GM19372 (cell line): ENCODE measurements at regions not wholly inside any gene's neighbourhood (a gene's known extent, or its start where the extent isn't known, plus 50 kb on each side); places are given as distances from the start of the nearest gene placed in this dataset.
"Not testable (repeated sequence)": the region's sequence is repeated elsewhere in the genome, so short reads cannot be mapped to it uniquely, and the experiment has no call there.

Source experiments
- ATAC-seq: cut with Tn5 transposase; IDR thresholded peaks from one replicate; pipeline ENCODE4 v1.9.1; 2021; ENCODE audit warnings: mild to moderate bottlenecking, low read depth, moderate library complexity; ENCODE audit not compliant: unreplicated experiment

DNA sequence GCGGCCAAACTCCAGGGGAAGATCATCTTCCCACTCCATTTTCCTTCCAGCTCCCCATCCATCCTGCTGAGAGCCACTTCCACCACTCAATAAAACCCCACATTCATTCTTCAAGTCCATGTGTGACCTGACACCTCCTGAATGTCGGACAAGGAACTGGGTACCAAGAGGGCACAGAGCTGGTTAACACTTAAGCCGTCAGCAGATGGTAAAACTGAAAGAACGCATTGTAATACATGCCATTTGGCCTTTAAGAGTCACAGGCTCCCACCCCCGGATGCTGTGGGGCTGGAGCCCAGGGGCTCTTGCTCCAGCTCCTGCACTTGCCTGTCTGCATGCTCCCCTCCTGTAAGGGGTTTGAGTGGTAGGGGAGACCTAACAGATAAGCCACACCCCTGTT is 753.9 kb downstream of the COL12A1 start:
- ATAC-seq = no peak

DNA sequence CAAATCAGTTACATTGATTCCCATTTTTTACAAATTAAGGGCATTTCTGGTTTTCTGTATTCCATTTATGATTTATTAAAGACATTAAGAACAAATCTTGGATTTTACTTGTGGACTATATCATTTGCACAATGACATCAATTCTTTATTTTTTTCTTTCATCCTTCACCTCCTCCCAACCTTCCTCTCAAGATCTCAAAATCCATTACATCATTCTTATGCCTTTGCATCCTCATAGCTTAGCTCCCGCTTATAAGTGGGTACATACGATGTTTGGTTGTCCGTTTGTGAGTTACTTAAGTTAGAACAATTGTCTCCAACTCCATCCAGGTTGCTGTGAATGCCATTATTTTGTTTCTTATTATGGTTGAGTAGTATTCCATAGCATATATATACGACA is 752.8 kb downstream of the CD109 start:
- no peak for ATAC-seq

DNA sequence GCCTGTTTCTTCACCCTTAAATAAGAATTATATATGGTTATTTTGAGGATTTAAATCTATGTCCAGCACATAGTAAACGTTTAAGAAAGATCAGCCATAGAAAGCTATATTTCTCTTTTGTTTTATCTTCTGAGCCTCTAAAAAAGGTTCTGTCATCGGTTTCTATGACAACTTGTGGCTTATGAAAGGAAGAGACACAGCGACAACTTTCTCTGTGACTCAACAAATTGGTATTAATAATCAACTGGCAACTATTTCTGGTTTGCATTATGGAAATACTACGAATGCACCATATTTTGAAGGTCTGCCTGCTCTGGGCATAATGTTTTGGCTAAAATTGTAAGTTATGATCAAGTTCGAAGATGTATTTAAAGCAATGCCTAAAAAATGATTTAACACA is 751.0 kb downstream of the CD109 start:
- ATAC-seq = peak; percentile 89

DNA sequence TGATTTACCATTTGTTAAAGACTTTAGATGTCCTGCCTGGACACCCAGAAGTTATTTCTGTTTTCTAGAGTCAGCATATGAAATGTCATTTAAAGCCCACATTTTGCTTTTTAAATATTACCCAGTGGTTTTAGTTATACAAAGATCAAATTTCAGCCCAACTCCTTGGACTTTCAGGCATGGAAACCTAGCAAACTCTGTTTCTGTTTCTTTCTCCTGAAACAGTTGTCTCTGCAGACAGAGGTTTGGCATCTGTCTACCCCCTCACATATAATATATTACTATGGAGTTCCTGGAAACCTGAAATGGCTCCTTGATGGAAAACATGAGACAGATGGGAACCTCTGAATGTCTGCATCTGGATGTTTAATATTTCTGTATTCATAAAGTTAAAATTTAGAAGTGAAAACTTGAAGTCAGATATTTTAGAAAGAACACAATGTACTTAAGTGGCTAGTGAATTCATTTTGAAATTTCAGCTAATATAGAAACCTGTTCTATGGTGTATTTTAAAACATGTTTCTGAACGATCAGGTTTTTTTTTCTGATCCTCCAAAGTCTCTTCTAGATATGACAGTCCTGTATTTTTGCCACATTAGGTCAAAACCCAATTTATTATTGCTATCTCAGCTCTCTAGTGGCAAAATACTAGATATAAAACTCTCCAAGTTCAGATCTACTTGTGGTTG is 743.3 kb downstream of the CD109 start:
- no peak for ATAC-seq

DNA sequence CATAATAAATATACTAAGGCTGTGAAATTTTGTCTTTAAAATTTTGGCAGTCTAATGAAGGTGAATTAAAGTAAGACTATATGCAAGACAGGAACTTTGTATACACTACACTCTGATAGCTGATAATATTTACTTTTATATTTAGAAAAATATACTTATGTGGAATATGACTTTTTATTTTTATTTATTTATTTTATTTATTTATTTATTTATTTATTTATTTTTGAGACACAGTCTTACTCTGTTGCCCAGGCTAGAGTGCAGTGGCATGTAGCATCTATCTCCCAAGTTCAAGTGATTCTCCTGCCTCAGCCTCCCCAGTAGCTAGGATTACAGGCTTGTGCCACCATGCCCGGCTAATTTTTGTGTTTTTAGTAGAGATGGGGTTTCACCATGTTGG is 742.4 kb downstream of the CD109 start:
- not testable (repeated sequence) for ATAC-seq

DNA sequence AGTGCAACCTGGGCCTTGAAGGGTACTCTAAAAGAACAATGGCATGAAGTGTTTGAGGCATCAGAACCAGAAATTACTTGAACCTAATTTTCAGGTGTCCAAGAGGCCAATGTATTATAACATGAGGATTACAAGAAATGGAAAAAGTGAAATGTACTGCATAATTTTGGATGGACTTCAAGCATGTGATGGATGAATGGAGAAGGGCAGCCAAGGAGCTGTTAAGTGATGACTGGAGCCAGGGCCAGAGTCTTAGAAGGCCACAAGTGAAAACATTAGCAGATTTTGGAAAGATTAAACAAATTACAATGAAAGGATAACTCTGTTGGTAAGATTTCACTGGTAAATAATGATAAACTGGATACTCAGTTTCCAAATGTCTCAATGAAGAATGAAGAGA is 738.2 kb downstream of the CD109 start:
- ATAC-seq = no peak

DNA sequence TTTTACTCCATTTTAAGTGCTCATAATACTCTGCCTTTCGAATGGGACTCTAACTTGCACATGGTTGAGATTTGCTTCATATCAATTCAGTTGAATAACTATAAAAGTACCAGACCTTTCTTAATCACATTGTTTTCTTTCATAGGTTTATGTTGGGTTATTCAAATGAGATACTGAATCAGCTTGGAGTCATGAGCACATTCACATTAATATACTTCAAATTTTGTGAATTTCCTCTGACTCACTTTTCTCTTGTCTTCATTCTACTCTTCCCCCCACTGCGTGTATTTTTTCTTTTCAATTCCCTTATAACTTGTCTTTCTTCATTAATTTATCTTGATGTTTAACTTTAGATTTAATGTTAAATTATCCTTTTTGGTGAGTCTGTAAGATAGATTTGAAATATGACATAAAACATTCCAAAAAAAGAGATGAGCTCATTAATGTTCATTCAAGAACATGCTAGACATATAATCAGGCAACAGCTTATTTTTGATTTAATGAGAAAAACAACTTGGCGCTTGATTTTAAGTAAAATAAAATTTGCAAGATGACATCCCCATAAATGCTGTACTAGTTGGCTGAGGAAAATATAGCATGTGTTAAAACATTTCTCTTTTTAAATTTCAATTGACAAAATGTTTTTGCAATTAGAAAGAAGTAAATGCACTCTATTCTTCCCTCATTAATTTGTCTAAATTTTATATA is 736.0 kb downstream of the CD109 start:
- no peak for ATAC-seq

DNA sequence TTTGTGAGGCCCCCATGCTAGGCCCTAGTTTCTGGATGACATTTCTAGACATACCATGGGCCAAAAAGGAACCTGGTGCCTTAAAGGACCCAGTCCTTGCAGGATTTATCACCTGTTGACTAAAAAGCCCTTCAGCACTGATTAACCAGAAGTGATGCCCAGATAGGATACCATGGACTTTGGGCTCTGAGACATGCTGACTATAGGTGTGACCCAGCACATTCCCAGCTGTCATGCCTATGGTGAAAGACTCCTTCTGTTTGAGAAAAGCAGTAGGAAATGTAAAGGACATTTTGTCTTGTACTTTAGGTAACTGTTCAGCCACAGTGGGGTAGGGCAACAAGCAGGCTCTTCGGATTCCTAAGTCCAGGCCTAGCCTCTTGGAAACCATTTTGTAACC is 724.2 kb downstream of the CD109 start:
- ATAC-seq = no peak

DNA sequence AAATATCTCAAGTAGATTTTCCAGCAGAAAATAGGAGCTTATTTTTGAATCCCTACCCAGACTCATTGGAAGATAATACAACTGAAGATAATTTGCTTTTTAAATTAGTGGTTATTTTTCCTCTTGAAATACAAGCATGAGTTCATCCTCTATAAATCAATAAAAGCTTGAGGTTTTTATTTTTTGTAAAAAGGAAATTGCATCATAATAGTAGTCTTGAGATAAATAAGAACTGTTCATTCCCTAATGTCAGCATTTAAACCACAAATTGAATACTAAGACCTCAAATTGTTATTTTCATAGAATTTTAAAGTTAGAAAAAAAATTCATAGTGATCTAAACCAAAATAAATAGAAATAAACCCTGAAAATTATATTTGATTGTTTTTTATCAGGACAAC is 719.1 kb downstream of the CD109 start:
- ATAC-seq = no peak

DNA sequence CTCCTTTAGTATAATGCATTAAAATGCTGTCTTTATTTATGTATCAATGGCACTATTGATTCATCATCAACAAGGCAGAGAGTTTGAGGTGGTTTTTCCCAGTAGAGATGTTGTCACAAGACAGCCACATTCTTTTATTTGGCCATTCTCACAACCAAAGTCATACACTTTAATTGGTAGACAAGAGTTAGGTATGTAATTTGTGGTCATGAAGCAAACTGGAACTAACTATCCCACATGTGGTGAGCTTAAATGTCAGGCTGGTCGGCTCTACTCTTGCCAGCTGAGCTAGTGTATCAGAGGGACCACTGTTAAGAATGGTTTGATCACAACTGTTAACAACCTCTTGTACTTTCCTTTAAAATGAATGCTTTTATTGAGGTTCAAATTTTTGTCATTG is 714.6 kb downstream of the CD109 start:
- no peak for ATAC-seq

DNA sequence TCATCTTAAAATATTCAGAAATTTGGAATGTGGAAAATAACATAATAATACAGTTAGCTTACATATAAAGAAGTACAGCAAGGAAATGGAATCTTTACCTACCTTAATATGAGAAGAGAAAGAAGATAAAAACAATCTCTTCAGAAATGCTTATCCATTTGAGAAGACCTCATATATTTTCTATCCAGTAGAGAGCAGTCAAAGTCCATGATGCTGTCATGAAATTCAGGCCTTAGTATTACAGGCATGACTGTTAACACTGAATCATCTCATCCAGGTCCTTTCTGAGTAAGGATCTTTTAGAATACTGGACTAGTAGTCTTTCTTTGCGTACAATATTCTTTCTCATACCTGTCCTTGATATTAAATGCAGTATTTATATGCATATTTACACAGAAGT is 713.4 kb downstream of the CD109 start:
- ATAC-seq = peak; percentile 83

DNA sequence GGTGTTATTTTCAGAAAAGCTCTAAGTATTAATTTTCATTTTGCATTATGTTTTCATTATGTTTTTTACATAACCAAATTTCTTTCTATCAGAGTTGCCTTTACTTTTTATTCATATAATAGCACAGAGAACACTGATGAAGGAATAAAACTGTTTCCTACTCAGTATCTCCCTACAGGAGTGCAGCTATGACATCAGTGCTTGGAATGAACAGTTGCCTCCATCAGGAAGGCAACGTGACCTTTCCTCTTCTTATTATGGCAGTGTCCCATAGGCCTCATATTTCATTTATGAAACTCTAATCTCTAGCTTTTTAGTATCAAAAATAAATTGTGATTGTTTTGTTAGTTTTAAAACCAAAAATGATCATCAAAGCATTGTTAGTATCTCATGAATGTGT is 712.8 kb downstream of the CD109 start:
- ATAC-seq = no peak

DNA sequence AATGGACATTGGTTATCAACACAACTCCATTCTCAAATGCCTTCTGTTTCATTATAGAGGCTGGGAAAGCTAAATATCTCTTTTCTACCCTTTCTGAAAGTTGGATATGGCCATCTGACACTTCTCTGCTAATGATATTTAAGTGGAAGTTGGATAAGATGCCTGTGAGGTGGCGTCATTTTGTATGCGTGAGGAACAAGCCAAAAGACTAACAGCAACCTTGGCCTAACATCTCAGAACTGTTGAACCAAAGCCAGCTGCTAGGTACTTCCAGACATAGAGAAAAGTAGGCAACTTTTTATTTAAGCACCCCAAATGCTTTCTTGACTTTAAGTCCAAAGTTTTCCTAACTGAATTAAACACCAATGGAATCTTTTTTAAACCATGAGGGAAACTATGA is 708.4 kb downstream of the CD109 start:
- no peak for ATAC-seq

DNA sequence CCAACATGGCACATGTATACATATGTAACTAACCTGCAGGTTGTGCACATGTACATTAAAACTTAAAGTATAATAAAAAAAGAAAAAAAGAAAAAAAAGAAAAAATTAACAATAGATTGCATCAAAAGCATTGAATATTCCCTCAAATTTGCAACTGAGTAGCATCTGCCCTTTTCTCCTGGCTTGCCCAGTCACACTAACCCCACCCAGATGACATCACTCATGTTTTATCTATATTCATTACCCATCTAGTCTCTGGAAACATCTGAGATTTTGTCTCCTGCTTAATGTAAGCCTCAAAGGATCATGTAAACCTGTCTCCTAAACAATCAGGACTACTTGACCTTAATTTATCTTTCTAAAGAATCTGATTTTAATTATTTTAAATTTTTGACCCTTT is 706.8 kb downstream of the CD109 start:
- no peak for ATAC-seq

DNA sequence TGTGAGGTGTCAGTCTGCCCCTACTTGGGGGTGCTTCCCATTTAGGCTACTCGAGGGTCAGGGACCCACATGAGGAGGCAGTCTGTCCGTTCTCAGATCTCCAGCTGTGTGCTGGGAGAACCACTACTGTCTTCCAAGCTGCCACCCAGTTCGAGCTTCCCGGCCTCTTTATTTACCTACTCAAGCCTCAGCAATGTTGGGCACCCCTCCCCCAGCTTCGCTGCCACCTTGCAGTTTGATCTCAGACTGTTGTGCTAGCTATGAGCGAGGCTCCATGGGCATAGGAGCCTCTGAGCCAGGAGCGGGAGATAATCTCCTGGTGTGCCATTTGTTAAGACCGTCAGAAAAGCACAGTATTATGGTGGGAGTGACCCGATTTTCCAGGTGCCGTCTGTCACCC is 682.4 kb downstream of the CD109 start:
- not testable (repeated sequence) for ATAC-seq

DNA sequence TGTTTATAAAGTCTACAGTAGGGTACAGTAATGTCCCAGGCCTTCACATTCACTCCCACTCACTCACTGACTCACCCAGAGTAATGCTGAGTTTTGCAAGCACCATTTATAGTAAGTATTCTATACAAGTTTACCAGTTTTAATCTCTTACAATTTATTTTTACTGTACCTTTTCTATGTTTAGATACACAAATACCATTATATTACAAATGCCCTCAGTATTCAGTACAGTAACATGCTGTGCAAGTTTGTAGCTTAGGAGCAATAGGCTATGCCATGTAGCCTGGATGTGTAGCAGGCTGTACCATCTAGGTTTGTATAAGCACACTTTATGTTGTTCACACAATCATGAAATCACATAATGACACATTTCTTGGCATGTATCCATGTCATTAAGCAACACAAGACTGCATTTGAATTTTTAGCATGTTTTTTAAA is 673.6 kb downstream of the CD109 start:
- no peak for ATAC-seq

DNA sequence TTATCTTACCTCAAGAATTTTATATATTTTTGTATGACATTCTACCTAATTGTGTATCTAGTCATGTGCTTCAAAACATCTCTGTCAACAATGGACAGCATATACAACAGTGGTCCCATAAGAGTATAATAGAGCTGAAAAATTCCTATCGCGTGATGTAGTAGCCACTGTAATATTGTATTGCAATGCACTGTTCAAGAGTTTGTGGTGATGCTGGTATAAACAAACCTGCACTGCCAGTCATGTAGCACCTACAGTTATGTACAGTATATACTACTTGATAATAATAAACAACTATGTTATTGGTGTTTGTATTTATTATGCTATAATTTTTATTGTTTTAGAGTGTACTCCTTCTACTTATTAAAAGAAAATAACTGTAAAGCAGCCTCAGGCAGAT is 672.7 kb downstream of the CD109 start:
- no peak for ATAC-seq

DNA sequence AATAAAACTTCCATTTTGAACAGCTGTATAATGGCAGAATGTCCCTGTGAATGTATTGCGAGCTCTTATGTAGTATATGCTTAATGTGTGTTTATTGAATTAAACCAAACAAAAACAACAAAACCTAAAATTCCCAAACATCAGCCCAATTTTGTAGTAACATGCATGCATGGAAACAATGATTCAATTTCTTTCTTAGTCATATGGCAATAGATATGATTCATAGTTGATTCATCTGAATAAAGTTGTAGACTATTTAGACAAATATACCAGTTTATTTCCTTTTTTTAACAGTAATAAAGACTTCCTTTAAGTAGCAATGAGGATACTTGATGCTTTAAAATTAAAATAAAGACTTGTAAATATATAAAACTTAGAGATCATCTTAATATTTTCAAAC is 670.6 kb downstream of the CD109 start:
- ATAC-seq = no peak

DNA sequence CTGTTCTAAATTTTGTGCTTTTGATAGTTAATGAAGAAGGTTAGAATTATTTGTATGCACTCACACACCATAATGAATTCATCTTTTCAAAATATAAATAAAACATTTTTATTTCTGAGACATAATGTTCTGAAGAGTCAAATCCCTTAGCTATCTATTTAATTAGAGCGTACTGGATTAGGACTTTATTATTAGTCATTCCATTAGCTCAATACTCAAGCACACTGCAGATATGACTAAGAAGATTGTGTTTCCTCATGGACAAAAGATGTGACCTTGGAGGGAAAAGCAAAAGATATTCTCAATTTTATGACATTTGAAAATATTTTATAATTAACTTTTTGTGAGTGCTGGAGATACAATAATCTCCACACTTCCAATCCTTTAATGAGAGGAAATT is 666.4 kb downstream of the CD109 start:
- ATAC-seq = no peak

DNA sequence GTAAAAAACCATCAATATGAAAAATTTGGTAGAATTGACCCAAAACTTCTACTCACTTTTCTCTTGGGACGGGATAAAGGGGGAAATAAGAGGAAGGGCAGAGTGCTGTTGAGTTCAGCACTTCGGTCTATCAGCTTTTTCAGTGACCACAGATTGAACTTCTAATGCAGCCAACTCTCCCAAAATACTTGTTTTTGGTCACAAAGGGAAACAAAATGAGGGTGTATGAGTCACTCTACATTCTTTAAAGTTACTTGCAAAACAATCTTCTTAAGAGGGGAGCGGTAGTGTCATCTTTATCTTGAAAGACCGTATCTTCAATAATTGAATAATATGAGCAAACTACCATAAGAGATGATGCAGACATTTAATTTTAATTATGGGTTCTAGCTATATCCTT is 661.3 kb downstream of the CD109 start:
- no peak for ATAC-seq

DNA sequence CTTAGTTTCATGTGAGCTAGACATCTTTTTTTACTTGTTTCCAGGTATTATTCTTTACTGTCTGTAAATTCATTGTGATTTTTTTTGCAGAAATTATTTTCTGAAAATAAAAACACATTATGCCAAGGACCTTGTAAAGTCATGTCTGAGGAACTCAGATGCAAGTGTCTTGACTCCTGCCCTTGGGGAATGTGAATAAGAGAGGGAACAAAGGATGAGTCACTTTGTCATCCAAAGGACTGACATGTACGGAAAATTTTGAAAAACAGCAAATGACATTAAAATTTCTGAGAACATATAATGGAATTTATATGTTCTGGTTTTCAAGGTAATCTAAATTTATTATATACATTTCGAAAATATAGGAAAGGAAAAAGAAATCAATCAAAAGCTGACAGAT is 660.4 kb downstream of the CD109 start:
- no peak for ATAC-seq

DNA sequence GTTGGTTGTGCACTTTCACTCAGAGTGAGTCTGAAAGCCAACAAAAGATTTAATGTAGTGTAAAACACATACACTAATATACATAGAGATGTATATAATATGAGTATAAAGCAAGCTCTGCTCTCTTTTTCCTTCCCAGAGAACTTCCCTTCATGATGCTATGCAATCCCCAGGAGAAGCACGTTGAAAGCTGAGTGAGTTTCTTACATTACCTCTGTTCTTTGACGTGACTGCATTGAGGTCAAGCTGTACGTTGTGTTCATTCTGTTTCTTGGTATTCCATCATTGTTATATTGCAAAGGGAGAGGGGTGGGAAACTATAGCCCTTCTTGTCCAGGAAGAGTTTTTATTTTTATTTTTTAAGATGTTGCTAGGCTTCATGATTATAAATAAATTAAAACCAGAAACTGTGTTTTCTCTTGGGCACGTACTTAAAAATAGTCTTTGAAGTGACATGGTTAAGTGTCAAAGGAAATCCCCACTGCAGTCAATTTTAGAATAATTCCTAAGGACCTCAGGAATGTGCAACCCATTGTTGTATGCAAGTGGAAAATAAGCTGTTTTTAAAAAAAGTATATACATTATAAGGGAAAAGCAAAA is 651.0 kb downstream of the CD109 start:
- no peak for ATAC-seq
